Neural progenitor cell (in vitro differentiated cells): ENCODE measurements at regions not wholly inside any gene's neighbourhood (a gene's known extent, or its start where the extent isn't known, plus 50 kb on each side); places are given as distances from the start of the nearest gene placed in this dataset.

Experiments used
- DNase-seq: peaks from one replicate; pipeline ENCODE4 v3.0.0-alpha.2; 2016; ENCODE audit warnings: low spot score
- H2AFZ ChIP-seq: fragments of 200-600 bp; sonication (generic); replicated peaks from 2 replicates; pipeline ENCODE4 v1.6.1; 2016; ENCODE audit warnings: antibody characterized with exemption
- H3F3A ChIP-seq: fragments of 200-600 bp; sonication (generic); 2 replicates; pipeline ENCODE4 v1.6.1; 2016; ENCODE audit warnings: antibody characterized with exemption, low read depth
- H3K27ac ChIP-seq: fragments of 200-600 bp; sonication (generic); 2 replicates; pipeline ENCODE4 v1.5.1; 2016; ENCODE audit warnings: mild to moderate bottlenecking
- H3K27me3 ChIP-seq: fragments of 200-600 bp; sonication (generic); 2 replicates; pipeline ENCODE4 v1.6.1; 2016; ENCODE audit warnings: mild to moderate bottlenecking, moderate library complexity
- H3K36me3 ChIP-seq: fragments of 200-600 bp; sonication (generic); 2 replicates; pipeline ENCODE4 v1.5.1; 2016
- H3K4me1 ChIP-seq: fragments of 200-600 bp; sonication (generic); 2 replicates; pipeline ENCODE4 v1.6.1; 2016; ENCODE audit warnings: mixed run types
- H3K4me2 ChIP-seq: fragments of 200-600 bp; sonication (generic); 2 replicates; pipeline ENCODE4 v1.6.1; 2016
- H3K4me3 ChIP-seq: fragments of 200-600 bp; sonication (generic); 2 replicates; pipeline ENCODE4 v1.5.1; 2016
- H3K79me2 ChIP-seq: fragments of 200-600 bp; sonication (generic); 2 replicates; pipeline ENCODE4 v1.6.1; 2016; ENCODE audit warnings: low read depth
- H3K9ac ChIP-seq: fragments of 200-600 bp; sonication (generic); 2 replicates; pipeline ENCODE4 v1.6.1; 2016
- H3K9me3 ChIP-seq: fragments of 200-600 bp; sonication (generic); 2 replicates; pipeline ENCODE4 v1.5.1; 2016; ENCODE audit warnings: low read depth
- H4K20me1 ChIP-seq: fragments of 200-600 bp; sonication (generic); 2 replicates; pipeline ENCODE4 v1.6.1; 2016; ENCODE audit warnings: low read depth
- H3K27ac Mint-ChIP-seq: 3 replicates; pipeline ENCODE4 v1.8.0; 2021; ENCODE audit warnings: mixed read lengths
- H3K27me3 Mint-ChIP-seq: 2 replicates; pipeline ENCODE4 v1.8.0; 2022; ENCODE audit warnings: low read depth, mild to moderate bottlenecking, inconsistent platforms, moderate library complexity, mixed read lengths; ENCODE audit not compliant: insufficient read depth
- H3K36me3 Mint-ChIP-seq: 3 replicates; pipeline ENCODE4 v1.8.0; 2021; ENCODE audit warnings: mixed read lengths
- H3K4me1 Mint-ChIP-seq: 3 replicates; pipeline ENCODE4 v1.8.0; 2021; ENCODE audit warnings: mixed read lengths
- H3K4me3 Mint-ChIP-seq: 3 replicates; pipeline ENCODE4 v1.8.0; 2021; ENCODE audit warnings: mild to moderate bottlenecking, moderate library complexity, mixed read lengths
- H3K9me3 Mint-ChIP-seq: 3 replicates; pipeline ENCODE4 v1.8.0; 2020; ENCODE audit warnings: mixed read lengths
- CTCF ChIP-seq: fragments of 200-600 bp; sonication (generic); IDR thresholded peaks from 2 replicates; pipeline ENCODE4 v1.5.1; 2017; ENCODE audit warnings: antibody characterized with exemption, mild to moderate bottlenecking
- EZH2 ChIP-seq: fragments of 200-600 bp; sonication (generic); IDR thresholded peaks from 2 replicates; pipeline ENCODE4 v1.6.1; 2017; ENCODE audit warnings: antibody characterized with exemption, mild to moderate bottlenecking, moderate library complexity
- EZH2phosphoT487 ChIP-seq: fragments of 200-600 bp; sonication (generic); IDR thresholded peaks from 2 replicates; pipeline ENCODE4 v1.6.1; 2017; ENCODE audit warnings: antibody characterized with exemption

- Mint-ChIP-seq H3K36me3 (no peaks in the 10 kb centered on the region), H3K27me3 (no peaks in the 10 kb centered on the region), H3K9me3 (no peaks in the 10 kb centered on the region), H3K4me3 (no peak overlapping the region), H3K4me1 (no peaks in the 10 kb centered on the region), H3K27ac (no peak overlapping the region)
- no peaks in the 10 kb centered on the region for H4K20me1 ChIP-seq
- no peaks in the 10 kb centered on the region for H3K36me3 ChIP-seq
- no peaks in the 10 kb centered on the region for H3K79me2 ChIP-seq
- no peak overlapping the region for H3K9ac ChIP-seq
- H3K27ac ChIP-seq: no peak overlapping the region
- H2AFZ ChIP-seq: no peak overlapping the region
- no peaks in the 10 kb centered on the region for H3F3A ChIP-seq
- H3K4me3 ChIP-seq: no peak overlapping the region
- H3K4me1 ChIP-seq: no peaks in the 10 kb centered on the region
- H3K27me3 ChIP-seq: no peaks in the 10 kb centered on the region
- no peak for DNase-seq
- H3K9me3 ChIP-seq: no peaks in the 10 kb centered on the region
- TF ChIP-seq CTCF: no peak
- no peak for TF ChIP-seq EZH2phosphoT487
- no peak for TF ChIP-seq EZH2
- no peak overlapping the region for H3K4me2 ChIP-seq
Observed at GRCh38 chr5:157999696-158000095, 140.8 kb upstream of the CLINT1 start.

- H3K9ac ChIP-seq: no peak overlapping the region
- Mint-ChIP-seq H3K4me3 (no peak overlapping the region), H3K27ac (no peak overlapping the region), H3K36me3 (no peaks in the 10 kb centered on the region), H3K4me1 (no peaks in the 10 kb centered on the region), H3K27me3 (no peaks in the 10 kb centered on the region), H3K9me3 (no peaks in the 10 kb centered on the region)
- H2AFZ ChIP-seq: no peak overlapping the region
- H3K27me3 ChIP-seq: no peaks in the 10 kb centered on the region
- no peak for DNase-seq
- H3K27ac ChIP-seq: no peak overlapping the region
- no peaks in the 10 kb centered on the region for H3K79me2 ChIP-seq
- no peak overlapping the region for H3K4me3 ChIP-seq
- H3K9me3 ChIP-seq: no peaks in the 10 kb centered on the region
- no peak overlapping the region for H3K4me2 ChIP-seq
- TF ChIP-seq EZH2phosphoT487: no peak
- TF ChIP-seq EZH2: no peak
- no peak for TF ChIP-seq CTCF
- H4K20me1 ChIP-seq: no peaks in the 10 kb centered on the region
- no peaks in the 10 kb centered on the region for H3F3A ChIP-seq
- no peaks in the 10 kb centered on the region for H3K36me3 ChIP-seq
- no peaks in the 10 kb centered on the region for H3K4me1 ChIP-seq
Observed at GRCh38 chr5:157997991-157998504, 139.1 kb upstream of the CLINT1 start.

- Histone ChIP-seq H3K4me2 (no peak overlapping the region), H3K4me3 (no peak overlapping the region), H3F3A (no peaks in the 10 kb centered on the region), H2AFZ (peak overlapping the region; percentile 95), H3K79me2 (no peaks in the 10 kb centered on the region), H3K9ac (no peak overlapping the region), H3K9me3 (no peaks in the 10 kb centered on the region), H3K36me3 (no peaks in the 10 kb centered on the region), H3K27me3 (no peaks in the 10 kb centered on the region), H4K20me1 (no peaks in the 10 kb centered on the region), H3K4me1 (no peaks in the 10 kb centered on the region), H3K27ac (no peak overlapping the region)
- H3K27ac Mint-ChIP-seq: no peak overlapping the region
- no peaks in the 10 kb centered on the region for H3K4me1 Mint-ChIP-seq
- H3K4me3 Mint-ChIP-seq: no peak overlapping the region
- H3K36me3 Mint-ChIP-seq: no peaks in the 10 kb centered on the region
- TF ChIP-seq CTCF: peak; percentile 73
- no peak for TF ChIP-seq EZH2phosphoT487
- no peaks in the 10 kb centered on the region for H3K9me3 Mint-ChIP-seq
- peak; percentile 84 for DNase-seq
- H3K27me3 Mint-ChIP-seq: peaks cover 3% of the 10 kb centered on the region
Observed at GRCh38 chr5:157994906-157995519, 136.1 kb upstream of the CLINT1 start.
